ENCODE measurements at regions not wholly inside any gene's neighbourhood (a gene's known extent, or its start where the extent isn't known, plus 50 kb on each side); places are given as distances from the start of the nearest gene placed in this dataset.
A peak's percentile ranks its signal among the peaks of the same experiment; 100 is the strongest.
"Not testable (repeated sequence)": the region's sequence is repeated elsewhere in the genome, so short reads cannot be mapped to it uniquely, and the experiment has no call there.

DNA sequence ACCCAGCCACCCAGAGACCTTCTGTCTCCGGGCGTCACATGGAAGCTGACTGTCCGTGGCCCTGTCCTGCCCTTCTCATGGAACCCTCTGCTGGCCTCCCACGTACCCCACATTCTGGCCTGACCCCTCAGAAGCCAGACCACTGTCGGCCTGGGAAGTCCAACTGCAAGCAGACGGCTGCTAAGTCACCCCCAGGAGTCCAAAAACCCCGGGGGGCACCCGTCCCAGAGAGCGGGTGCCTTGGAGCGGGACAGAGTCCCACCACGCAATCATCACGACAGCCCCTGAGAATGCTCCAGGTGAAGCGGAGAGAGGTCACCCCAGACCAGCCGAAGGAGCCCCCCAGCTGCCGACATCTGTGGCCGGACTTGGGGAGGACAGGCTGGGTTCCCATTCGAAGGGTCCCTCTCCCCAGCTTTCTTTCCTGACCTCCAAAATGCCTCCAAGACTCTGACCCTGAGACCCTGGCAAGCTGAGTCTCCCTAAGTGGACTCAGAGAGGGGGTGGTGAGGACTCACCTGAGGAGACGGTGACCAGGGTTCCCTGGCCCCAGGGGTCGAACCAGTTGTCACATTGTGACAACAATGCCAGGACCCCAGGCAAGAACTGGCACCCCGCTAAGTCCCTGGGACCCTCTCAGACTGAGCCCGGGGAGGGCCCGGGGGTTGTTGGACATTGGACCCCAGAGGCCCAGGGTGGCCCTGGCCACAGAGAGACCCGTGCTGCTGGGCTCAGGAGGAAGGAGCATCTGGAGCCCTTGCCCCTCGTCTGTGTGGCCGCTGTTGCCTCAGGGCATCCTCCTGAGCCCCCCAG, 337.1 kb downstream of the TMEM121 start:
- DNase-seq: no peak

- no peak for DNase-seq
Measured at GRCh38 chr14:105864116-105864515, 337.7 kb downstream of the TMEM121 start.

DNA sequence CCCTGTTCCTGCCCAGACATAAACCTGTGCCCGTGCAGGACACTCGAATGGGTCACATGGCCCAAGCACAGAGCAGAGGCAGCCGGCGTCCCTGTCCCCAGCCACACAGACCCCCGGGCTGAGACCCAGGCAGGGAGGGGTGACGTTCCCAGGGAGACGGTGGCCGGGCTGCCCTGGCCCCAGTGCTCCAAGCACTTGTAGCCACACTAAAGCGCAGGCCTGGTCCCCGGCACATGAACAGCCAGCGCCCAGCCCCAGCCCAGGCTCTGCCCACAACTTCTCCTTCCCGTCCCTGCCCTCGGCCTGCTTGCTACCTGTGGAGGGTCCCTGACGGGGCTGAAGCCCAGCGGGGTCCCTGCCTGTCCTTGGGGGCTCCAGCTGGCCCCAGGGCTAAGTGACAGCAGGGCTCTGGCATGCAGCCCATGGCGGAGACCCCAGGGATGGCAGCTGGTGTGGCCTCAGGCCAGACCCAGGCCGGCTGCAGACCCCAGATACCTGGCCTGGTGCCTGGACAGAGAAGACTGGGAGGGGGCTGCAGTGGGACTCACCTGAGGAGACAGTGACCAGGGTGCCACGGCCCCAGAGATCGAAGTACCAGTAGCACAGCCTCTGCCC, 338.4 kb downstream of the TMEM121 start:
- no peak for DNase-seq

DNA sequence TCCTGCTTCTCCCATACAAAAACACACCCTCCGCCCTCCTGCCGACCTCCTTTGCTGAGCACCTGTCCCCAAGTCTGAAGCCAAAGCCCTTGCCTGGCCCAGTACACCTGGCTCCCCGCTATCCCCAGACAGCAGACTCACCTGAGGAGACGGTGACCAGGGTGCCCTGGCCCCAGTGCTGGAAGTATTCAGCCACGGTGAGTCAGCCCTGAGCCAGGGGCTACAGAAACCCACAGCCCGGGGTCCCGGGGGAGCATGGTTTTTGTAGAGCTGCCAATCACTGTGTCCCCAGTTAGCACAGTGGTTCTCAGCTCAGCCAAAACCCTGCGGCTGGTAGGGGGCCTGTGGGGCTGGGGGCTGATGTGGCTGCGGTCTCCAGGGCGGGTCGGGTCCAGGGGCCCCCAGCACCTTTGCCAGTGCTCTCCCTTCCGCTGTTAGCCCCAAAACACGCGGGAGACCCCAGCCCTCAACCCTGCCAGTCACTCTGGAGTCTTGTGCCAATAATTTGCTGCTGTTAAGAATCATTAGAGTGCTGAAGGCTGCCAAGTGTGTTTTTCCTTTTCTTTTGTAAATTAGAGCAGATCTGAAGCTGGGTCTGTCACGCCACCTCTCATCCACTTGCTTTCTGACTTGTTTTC, 339.0 kb downstream of the TMEM121 start:
- DNase-seq: no peak

- no peak for DNase-seq
Measured at GRCh38 chr14:105865904-105866840, 339.8 kb downstream of the TMEM121 start.

GRCh38 chr14:105866841-105867321, 340.5 kb downstream of the TMEM121 start:
- DNase-seq: no peak

DNA sequence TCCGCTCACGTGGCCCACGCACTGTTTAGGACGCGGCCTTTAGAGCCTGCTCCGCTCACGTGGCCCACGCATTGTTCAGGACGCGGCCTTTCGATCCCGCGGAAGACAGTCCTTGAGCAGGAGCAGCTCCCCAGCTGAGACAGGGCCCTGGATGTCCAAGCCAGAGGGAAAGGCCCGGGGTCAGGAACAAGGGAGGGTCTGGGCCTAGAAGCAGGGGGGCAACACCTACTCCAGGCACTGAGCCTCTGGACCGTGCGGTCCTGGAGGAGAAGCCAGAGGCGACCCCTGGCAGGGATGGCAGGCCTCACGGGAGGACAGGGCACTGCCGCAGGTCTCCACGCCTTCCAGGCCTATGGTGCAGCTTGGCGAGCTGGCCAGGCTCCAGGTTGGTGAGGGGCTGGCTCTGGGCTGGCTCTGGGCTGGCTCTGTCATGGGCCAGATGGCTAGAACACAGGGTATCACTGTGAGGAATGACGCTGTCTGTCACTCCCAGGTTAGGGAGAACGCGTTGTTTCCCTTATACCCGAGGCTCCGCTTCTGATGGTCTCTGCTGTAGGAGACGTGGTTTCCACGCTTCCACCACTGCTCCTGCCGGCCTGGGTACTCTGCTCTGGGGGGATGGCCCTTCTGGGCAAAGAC, 341.7 kb downstream of the TMEM121 start:
- DNase-seq: no peak

GRCh38 chr14:105871590-105871989, 345.2 kb downstream of the TMEM121 start:
- no peak for DNase-seq

- no peak for DNase-seq
Measured at GRCh38 chr14:105873870-105874512, 347.6 kb downstream of the TMEM121 start.

DNA sequence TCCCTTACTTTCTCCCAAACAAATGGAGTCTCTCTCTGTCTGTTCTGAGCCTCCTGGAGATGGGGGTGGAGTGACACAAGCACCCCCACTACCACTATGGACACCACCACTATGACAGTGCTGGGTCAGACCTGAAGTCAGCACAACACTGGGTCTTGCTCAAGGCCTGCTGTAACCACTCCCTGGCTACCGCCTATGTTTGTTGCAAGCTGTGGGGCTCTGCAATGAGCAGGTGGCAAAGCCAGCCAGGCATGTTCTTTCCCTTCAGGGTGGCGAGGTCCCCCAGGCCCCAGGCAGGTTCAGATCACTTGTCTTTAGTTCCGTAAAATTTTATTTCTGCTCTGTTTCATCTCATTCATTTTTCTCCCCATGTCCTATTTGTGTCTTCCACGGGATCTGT, 349.8 kb downstream of the TMEM121 start:
- peak; percentile 14 for DNase-seq

- peak; percentile 1 for DNase-seq
Measured at GRCh38 chr14:105876829-105877228, 350.4 kb downstream of the TMEM121 start.

DNA sequence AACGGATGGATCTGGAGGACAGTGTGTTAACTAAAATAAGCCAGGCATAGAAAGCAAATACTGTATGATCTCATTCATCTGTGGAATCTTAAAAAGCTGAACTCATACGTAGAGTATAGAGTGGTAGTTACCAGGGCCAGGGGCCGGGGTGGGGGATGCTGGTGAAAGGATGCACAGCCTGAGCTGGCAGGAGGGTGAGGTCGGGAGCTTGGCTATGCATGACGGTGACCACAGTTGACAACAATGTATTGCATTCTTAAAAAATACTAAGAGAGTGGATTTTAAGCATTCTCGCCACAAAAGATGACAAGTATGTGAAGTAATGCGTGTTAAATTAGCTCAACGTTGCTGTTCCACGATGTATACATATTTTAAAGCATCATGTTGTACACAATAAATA, 351.3 kb downstream of the TMEM121 start:
- DNase-seq: peak; percentile 0

DNA sequence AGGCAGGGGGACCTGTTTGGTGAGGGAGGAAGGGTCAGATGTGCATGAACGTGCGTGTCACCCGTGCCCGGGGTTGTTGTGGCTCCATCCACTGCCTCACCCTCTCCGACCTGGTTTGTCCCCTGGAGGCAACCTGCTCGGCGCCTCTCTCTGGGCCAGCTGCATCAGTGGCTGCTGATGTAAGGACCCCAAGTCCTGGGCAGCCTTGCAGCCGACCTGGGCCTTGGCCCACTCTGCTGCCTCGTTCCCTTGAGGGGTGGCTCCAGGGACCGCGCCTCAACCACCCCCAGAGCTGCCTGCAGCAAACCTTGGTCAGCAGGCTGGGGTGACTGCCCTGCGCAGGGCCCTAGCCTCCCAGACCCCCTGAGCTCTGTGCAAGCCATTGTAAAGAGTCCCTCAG, 351.7 kb downstream of the TMEM121 start:
- DNase-seq: no peak

GRCh38 chr14:105878554-105878953, 352.2 kb downstream of the TMEM121 start:
- DNase-seq: no peak

GRCh38 chr14:105879503-105879866, 353.1 kb downstream of the TMEM121 start:
- DNase-seq: peak; percentile 4

GRCh38 chr14:105879867-105880561, 353.6 kb downstream of the TMEM121 start:
- DNase-seq: peak; percentile 11

DNA sequence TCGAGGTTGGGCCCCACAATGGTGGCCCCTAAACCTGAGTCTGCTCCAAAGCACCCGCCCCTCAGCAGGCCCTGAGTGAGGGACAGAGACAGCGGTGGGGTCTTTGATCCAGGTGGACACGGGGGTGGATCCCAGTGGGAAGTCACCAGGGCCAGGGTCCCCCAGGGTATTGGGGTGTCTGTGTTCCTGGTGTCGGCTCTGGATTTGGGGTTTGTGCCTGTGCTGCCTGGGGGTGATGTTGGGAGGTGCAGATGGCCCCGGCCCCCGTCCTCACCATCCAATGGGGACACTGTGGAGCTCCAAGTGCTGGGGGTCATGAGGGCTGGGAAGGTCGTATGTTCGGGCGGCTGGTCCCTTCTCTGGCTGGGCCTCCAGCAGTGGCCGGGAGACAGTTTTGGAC, 354.2 kb downstream of the TMEM121 start:
- DNase-seq: peak; percentile 7

- peak; percentile 5 for DNase-seq
Measured at GRCh38 chr14:105881021-105881930, 354.9 kb downstream of the TMEM121 start.

- not testable (repeated sequence) for DNase-seq
Measured at GRCh38 chr14:105882011-105882410, 355.6 kb downstream of the TMEM121 start.

DNA sequence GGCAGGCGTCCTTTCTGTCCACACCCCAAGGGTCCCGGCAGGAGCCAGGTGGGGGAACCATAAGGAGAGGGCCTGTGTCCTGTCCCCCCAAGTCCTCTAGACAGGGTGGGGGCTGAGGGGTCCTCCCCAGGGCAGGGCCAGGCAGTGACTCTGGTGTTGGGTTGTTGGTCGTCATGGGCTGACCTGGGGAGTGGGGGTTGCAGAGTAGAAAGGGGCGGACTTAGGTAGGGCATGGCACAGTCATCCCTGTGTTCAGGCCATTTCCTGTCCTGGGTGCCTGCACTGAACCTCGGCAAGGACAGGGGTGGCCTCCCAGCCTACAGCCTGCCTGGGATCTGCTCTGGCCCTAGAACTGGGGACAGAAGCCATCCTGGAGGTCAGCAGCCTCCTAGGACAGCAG, 356.2 kb downstream of the TMEM121 start:
- peak; percentile 2 for DNase-seq
